ENCODE measurements at regions not wholly inside any gene's neighbourhood (a gene's known extent, or its start where the extent isn't known, plus 50 kb on each side); places are given as distances from the start of the nearest gene placed in this dataset.
A peak's percentile ranks its signal among the peaks of the same experiment; 100 is the strongest.

GRCh38 chr7:22561895-22562593 is 62.1 kb upstream of the STEAP1B start:
- DNase-seq, result no peak

DNA sequence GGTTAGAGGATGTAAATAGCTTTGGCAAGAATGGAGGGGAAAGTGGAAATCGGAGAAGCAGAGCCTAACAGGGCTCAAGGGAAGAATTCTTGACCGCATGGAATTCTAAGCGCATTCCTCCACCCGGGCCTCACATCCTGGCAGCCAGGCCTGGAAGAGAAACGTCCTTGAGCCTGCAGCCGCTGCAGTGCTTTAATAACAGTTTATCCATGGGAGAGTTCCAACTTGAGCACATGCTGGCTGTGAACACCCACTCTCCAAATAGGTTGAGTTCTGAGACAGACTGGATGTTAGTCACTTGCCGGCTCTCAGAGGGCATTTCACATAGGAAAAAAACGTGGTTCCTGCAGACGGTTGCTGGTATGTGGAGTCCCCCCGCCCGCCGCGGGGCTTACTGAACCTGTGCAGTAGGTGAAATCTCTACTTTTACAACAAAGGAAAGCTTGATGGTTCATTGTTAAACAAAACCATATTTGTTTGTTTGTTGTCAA is 61.4 kb upstream of the STEAP1B start:
- DNase-seq, result peak; percentile 85

DNA sequence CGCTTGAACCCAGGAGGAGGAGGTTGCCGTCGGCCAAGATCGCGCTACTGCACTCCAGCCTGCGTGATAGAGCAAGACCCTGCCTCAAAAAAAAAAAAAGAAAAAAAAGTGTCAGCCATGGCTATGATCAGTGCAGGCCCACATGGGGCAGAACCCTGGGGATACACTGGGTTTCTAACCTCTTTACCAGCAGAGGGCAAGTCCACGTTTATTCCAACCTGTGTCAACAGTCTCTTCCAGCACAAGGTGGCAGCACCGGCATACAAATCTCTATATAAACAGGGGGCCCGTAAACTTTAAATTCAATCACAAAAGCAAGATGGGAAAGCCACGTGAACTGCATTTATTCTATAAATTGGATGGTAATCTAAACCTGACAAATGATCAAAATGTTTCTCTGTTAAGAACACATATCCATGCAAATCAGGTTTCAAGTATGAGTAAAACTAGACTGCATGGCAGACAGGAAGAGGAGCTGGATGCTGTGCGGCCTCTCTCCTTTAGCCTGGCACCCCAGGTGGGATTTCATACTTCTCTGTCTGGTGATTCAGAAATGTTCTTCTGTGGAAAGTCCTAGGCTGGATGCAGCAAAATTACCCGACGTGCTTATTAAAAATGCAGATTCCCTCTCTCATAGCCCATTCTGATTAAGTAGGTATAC is 60.0 kb upstream of the STEAP1B start:
- DNase-seq, result peak; percentile 80

DNA sequence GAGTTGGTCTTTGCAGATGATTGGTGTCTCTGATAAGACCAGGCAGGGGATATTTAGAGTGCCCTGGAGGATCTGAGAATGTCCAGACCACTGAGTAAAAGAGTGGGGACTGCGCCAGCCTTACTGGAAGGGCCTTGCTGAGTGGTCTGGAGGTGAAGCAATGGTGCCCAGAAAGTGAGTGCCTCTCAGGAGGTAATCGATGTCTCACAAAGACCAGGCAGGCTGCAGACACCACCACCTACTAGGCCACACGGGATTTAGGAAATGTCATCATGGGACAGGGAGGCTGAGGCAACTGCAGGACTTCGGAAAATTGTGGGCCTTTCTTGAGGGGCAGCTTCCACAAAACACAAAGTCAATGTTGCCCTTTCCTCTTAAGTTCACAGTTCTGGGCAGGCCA is 57.2 kb upstream of the STEAP1B start:
- DNase-seq, result no peak

DNA sequence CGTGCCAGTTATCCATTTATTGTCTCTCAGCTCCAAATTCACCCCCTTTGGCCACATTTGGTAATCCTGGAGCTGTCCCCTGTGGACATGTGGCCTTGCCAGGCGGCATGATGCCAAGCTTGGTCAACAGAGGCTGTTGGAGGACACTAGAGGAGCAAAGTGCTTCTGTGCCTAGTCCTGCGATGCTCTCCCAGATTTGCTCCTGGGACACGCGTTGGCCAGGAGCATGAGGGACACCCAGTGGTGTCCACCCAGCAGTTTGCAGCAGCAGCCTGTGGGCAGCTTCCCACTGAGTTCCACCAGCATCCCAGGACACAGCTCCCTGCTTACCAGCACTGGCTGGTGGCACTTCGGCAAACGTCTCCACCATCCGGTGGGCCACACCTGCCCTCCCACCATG is 55.5 kb upstream of the STEAP1B start:
- DNase-seq, result no peak

DNA sequence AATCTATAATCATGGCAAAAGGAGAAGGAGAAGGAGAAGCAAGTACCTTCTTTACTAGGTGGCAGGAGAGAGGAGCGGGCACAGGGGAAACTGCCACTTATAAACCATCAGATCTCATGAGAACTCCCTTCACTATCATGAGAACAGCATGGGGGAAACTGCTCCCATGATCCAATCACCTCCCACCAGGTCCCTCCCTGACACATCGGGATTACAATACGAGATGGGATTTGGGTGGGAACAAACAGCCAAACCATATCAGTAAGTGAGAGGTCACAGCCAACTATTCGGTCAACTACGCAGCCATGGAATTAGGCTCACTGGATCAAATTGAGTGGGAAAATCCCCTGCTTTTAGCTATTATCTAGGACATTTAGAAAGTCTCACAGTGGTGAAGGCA is 54.2 kb upstream of the STEAP1B start:
- no peak for DNase-seq

- DNase-seq, result no peak
Observed at GRCh38 chr7:22551768-22552513, 52.0 kb upstream of the STEAP1B start.

DNA sequence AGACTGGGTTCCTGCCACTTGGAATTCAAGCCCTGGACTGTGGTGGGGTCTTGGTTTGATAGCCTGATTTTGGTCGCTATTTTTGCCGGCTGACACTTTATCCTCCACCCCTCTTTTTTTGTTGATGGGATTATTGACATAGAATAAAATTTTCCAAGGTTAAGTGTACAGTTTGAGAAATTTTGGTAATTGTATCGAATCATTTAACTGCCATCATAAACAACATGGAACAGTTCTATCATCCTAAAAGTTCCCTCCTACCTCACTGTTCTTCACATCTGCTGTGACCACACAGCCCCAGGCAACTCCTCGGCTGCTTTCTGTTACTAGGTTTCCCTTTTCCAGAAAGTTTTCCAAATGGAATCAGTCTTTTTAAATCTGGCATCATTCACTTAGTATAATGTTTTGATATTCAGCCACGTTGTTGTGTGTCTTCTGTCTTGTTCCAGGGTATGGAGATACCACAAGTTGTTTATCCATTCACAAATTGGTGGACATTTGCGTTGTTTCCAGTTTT is 50.6 kb upstream of the STEAP1B start:
- DNase-seq, result no peak

DNA sequence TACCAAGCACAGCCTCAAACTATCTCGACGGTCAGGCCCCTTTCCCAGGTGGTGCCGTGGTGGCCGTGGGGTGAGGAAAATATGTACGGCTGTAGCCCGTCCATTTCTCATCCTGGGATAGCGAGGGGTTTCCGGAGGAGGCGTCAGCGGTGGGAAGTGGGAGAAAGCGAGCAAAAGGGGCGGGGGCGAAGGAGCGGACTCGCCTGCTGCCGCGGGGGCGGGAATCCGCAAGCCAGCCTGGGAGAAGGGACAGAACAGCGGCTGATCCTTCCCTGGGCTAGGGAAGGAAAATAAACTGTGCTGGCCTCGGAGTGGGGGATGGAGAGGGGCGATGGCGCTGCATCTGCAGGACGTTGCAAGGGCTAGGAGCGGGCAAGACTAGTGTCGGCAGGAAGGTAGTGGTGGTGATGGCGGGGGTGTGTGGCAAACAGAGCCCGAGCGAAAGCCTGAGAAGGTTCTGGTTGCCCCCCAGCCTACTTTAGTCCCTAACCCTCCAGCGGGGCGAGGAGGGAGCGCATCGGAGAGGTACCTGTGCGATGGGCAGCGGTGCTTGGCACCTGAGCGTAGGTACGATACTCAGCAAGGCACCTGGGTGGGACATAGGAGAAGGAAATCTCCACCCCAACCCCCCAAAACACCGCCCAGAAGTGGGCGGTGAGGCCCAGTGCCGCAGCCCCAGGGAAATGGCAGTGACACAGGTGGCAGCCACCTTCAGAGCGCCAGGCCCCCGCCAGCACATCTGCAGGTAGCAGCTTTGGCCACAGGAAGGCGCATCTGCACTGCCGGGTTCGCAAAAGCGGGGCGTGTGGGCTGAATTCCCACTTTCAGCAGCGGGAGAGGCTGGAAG is 49.9 kb upstream of the STEAP1B start:
- DNase-seq, result no peak

Measured in hindlimb muscle (tissue), 1 donor.